Body of pancreas (tissue), 4 donors: ENCODE measurements at regions not wholly inside any gene's neighbourhood (a gene's known extent, or its start where the extent isn't known, plus 50 kb on each side); places are given as distances from the start of the nearest gene placed in this dataset.
"Not testable (repeated sequence)": the region's sequence is repeated elsewhere in the genome, so short reads cannot be mapped to it uniquely, and the experiment has no call there.

Experiments
- ATAC-seq: fragments of 150-250 bp; one replicate; pipeline ENCODE4 v1.9.1; 2016
- DNase-seq, 4 donors: peaks; one replicate each; pipeline ENCODE4 v3.0.0-alpha.2; 2019
- H3K27ac ChIP-seq, 4 donors: fragments of 200-600 bp; sonication (generic); 1 replicate in 3 of 4; 2 replicates in 1 of 4; pipeline versions ENCODE4 v1.5.1 to v1.6.1; 2016 to 2019; ENCODE audit warnings: mild to moderate bottlenecking in 1 of 4, mixed read lengths in 1 of 4, moderate library complexity in 1 of 4
- H3K27me3 ChIP-seq, 2 donors: fragments of 200-600 bp; sonication (generic); one replicate each; pipeline ENCODE4 v1.6.0; 2016; ENCODE audit warnings: mild to moderate bottlenecking in 1 of 2
- H3K36me3 ChIP-seq, 2 donors: fragments of 200-600 bp; sonication (generic); replicated peaks in 1 of 2; 2 replicates each; pipeline ENCODE4 v1.5.1; 2016; ENCODE audit warnings: low read depth in 2 of 2; ENCODE audit not compliant: insufficient read depth in 1 of 2
- H3K4me1 ChIP-seq: fragments of 200-600 bp; sonication (generic); one replicate; pipeline ENCODE4 v1.6.0; 2016
- H3K4me3 ChIP-seq, 2 donors: fragments of 200-600 bp; sonication (generic); 1 replicate in 1 of 2; 2 replicates in 1 of 2; pipeline ENCODE4 v1.5.1; 2016 to 2019
- H3K9me3 ChIP-seq, 3 donors: fragments of 200-600 bp; sonication (generic); 1 replicate in 2 of 3; 2 replicates in 1 of 3; pipeline ENCODE4 v1.5.1; 2016
- POLR2A ChIP-seq, 3 donors: fragments of 450-650 bp; IDR thresholded peaks; one replicate each; pipeline ENCODE4 v1.6.1; 2016; ENCODE audit warnings: antibody characterized with exemption in 3 of 3, mild to moderate bottlenecking in 2 of 3
- WGBS, 2 donors: methylation state at CpG; one replicate each; pipeline ENCODE4 v1.1.5; 2017; 5-methylcytosine and 5-hydroxymethylcytosine counted together
- intact Hi-C: fragments of 100-400 bp; cut with DNase I; formaldehyde crosslinking; loops from one replicate; pipeline ENCODE4 v1.15.1; 2023
- TF ChIP-seq, protein P1 (sequence below), 7 experiments: fragments of 450-650 bp in 4 of 7; fragments of 200-600 bp in 3 of 7; sonication (generic) in 3 of 7; IDR thresholded peaks; one replicate each; pipeline ENCODE4 v1.5.1; 2016 to 2019; ENCODE audit warnings: antibody characterized with exemption in 7 of 7

GRCh38 chr15:96470681-96471310 is 140.3 kb downstream of the NR2F2 start:
- ATAC-seq, result no peak
- H3K27me3 ChIP-seq, result peaks cover 0 to 3% of the 10 kb centered on the region in 2 donors
- TF ChIP-seq POLR2A (IDR thresholded peaks at IDR 0.05), result no peak
- TF ChIP-seq, protein P1, sequence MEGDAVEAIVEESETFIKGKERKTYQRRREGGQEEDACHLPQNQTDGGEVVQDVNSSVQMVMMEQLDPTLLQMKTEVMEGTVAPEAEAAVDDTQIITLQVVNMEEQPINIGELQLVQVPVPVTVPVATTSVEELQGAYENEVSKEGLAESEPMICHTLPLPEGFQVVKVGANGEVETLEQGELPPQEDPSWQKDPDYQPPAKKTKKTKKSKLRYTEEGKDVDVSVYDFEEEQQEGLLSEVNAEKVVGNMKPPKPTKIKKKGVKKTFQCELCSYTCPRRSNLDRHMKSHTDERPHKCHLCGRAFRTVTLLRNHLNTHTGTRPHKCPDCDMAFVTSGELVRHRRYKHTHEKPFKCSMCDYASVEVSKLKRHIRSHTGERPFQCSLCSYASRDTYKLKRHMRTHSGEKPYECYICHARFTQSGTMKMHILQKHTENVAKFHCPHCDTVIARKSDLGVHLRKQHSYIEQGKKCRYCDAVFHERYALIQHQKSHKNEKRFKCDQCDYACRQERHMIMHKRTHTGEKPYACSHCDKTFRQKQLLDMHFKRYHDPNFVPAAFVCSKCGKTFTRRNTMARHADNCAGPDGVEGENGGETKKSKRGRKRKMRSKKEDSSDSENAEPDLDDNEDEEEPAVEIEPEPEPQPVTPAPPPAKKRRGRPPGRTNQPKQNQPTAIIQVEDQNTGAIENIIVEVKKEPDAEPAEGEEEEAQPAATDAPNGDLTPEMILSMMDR (IDR thresholded peaks at IDR 0.05), result no peak
- no peak overlapping the region for H3K4me3 ChIP-seq
- H3K9me3 ChIP-seq, result no peaks in the 10 kb centered on the region
- intact Hi-C loops, result no loop called here
- no peak overlapping the region for H3K27ac ChIP-seq
- H3K36me3 ChIP-seq, result no peaks in the 10 kb centered on the region
- H3K4me1 ChIP-seq, result no peaks in the 10 kb centered on the region
- DNase-seq, result no peak
- 50 to 51% methylated on average over 19 of the region's 19 CpGs for WGBS, 2 donors

- H3K4me3 ChIP-seq, result no peak overlapping the region
- intact Hi-C loops, result no loop called here
- WGBS, 2 donors, result 50 to 65% methylated on average over 3 of the region's 3 CpGs
- H3K9me3 ChIP-seq, result no peaks in the 10 kb centered on the region
- no peak overlapping the region for H3K27ac ChIP-seq
- H3K36me3 ChIP-seq, result no peaks in the 10 kb centered on the region
- TF ChIP-seq, protein P1 (IDR thresholded peaks at IDR 0.05), result no peak
- TF ChIP-seq POLR2A (IDR thresholded peaks at IDR 0.05), result no peak
- no peaks in the 10 kb centered on the region for H3K4me1 ChIP-seq
- DNase-seq (no peak), ATAC-seq (no peak)
- H3K27me3 ChIP-seq, result peaks cover 0 to 3% of the 10 kb centered on the region in 2 donors
These were observed 142.2 kb downstream of the NR2F2 start for GRCh38 chr15:96472681-96473080.

- no peaks in the 10 kb centered on the region for H3K4me1 ChIP-seq
- no peak overlapping the region for H3K27ac ChIP-seq
- H3K36me3 ChIP-seq, result no peaks in the 10 kb centered on the region
- H3K27me3 ChIP-seq, result peaks cover 0 to 3% of the 10 kb centered on the region in 2 donors
- intact Hi-C loops, result no loop called here
- no peaks in the 10 kb centered on the region for H3K9me3 ChIP-seq
- WGBS, 2 donors, result 66 to 80% methylated on average over 5 of the region's 5 CpGs
- ATAC-seq (no peak), DNase-seq (no peak)
- TF ChIP-seq, protein P1 (IDR thresholded peaks at IDR 0.05), result no peak
- no peak for TF ChIP-seq POLR2A (IDR thresholded peaks at IDR 0.05)
- no peak overlapping the region for H3K4me3 ChIP-seq
These were observed 143.1 kb downstream of the NR2F2 start for GRCh38 chr15:96473556-96473955.

- intact Hi-C loops, result no loop called here
- ATAC-seq, result no peak
- Histone ChIP-seq H3K27ac (no peak overlapping the region), H3K4me1 (no peaks in the 10 kb centered on the region), H3K27me3 (no peaks in the 10 kb centered on the region), H3K36me3 (no peaks in the 10 kb centered on the region), H3K9me3 (no peaks in the 10 kb centered on the region), H3K4me3 (no peak overlapping the region)
- TF ChIP-seq POLR2A (IDR thresholded peaks at IDR 0.05), result no peak
- WGBS, 2 donors, result 77 to 81% methylated on average over 5 of the region's 5 CpGs
- DNase-seq, result no peak
These were observed 143.7 kb downstream of the NR2F2 start for GRCh38 chr15:96474231-96474664.

GRCh38 chr15:96477227-96477626 is 146.7 kb downstream of the NR2F2 start:
- TF ChIP-seq, protein P1 (IDR thresholded peaks at IDR 0.05), result no peak
- TF ChIP-seq POLR2A (IDR thresholded peaks at IDR 0.05), result no peak
- Histone ChIP-seq H3K4me1 (no peaks in the 10 kb centered on the region), H3K4me3 (no peak overlapping the region), H3K36me3 (no peaks in the 10 kb centered on the region), H3K9me3 (no peaks in the 10 kb centered on the region), H3K27me3 (no peaks in the 10 kb centered on the region), H3K27ac (no peak overlapping the region)
- intact Hi-C loops, result no loop called here
- no peak for DNase-seq
- WGBS, 2 donors, result 72 to 84% methylated on average over 3 of the region's 3 CpGs
- no peak for ATAC-seq

GRCh38 chr15:96484412-96484811 is 153.9 kb downstream of the NR2F2 start:
- H3K36me3 ChIP-seq, H3K27me3 ChIP-seq, intact Hi-C loops, H3K27ac ChIP-seq, ATAC-seq, H3K9me3 ChIP-seq, H3K4me1 ChIP-seq, DNase-seq, H3K4me3 ChIP-seq: not testable (repeated sequence)
- WGBS, 2 donors, result 82 to 88% methylated on average over 1 of the region's 1 CpG
